H1 (cell line): ENCODE measurements at regions not wholly inside any gene's neighbourhood (a gene's known extent, or its start where the extent isn't known, plus 50 kb on each side); places are given as distances from the start of the nearest gene placed in this dataset.

Source experiments
- CTCF ChIA-PET: fragments of 300-600 bp; sonication (Branson Sonifier 250); formaldehyde crosslinking; loops from one replicate; lab custom pipeline; 2021; ENCODE audit not compliant: partially characterized antibody; lab: Charles Lee
- POLR2A ChIA-PET: fragments of 300-600 bp; sonication (Branson Sonifier 250); formaldehyde crosslinking; loops from one replicate; lab custom pipeline; 2021; ENCODE audit warnings: inconsistent platforms; ENCODE audit not compliant: partially characterized antibody; lab: Charles Lee
- DNase-seq, 2 experiments: peaks; one replicate each; pipeline versions ENCODE4 v3.0.0 to v3.0.0-alpha.2; 2010 to 2022; ENCODE audit warnings: low spot score in 2 of 2, low read depth in 1 of 2, mixed read lengths in 1 of 2
- FAIRE-seq: peaks from 2 replicates; lab custom pipeline; 2011; peaks lifted over from hg19 to GRCh38; lab: Jason Lieb, UNC
- H2AFZ ChIP-seq: 2 replicates; pipeline ENCODE4 v1.8.1; 2012; ENCODE audit warnings: low read length, inconsistent platforms
- H2AK5ac ChIP-seq: 2 replicates; pipeline ENCODE4 v1.6.1; 2013; ENCODE audit warnings: low read depth, low read length
- H2BK120ac ChIP-seq: replicated peaks from 2 replicates; pipeline ENCODE3; 2013; ENCODE audit warnings: low read depth, low read length, inconsistent platforms
- H2BK12ac ChIP-seq: 2 replicates; pipeline ENCODE4 v1.6.1; 2013; ENCODE audit warnings: low read depth, low read length
- H2BK15ac ChIP-seq: 2 replicates; pipeline ENCODE4 v1.6.1; 2013; ENCODE audit warnings: low read length
- H2BK20ac ChIP-seq: 2 replicates; pipeline ENCODE4 v1.6.1; 2013; ENCODE audit warnings: low read length
- H2BK5ac ChIP-seq: 2 replicates; pipeline ENCODE4 v1.6.1; 2013; ENCODE audit warnings: low read depth, low read length
- H3K14ac ChIP-seq: 2 replicates; pipeline ENCODE4 v1.6.1; 2013; ENCODE audit warnings: inconsistent platforms; ENCODE audit not compliant: insufficient read length
- H3K18ac ChIP-seq: 2 replicates; pipeline ENCODE4 v1.6.1; 2013; ENCODE audit warnings: low read length; ENCODE audit errors: extremely low read depth
- H3K23ac ChIP-seq: 2 replicates; pipeline ENCODE4 v1.6.1; 2013; ENCODE audit warnings: inconsistent platforms; ENCODE audit not compliant: insufficient read length
- H3K23me2 ChIP-seq: 2 replicates; pipeline ENCODE4 v1.6.1; 2013; ENCODE audit warnings: low read depth, low read length
- H3K27ac ChIP-seq: 2 replicates; pipeline ENCODE4 v1.6.1; 2011; ENCODE audit warnings: low read depth, low read length, inconsistent platforms
- H3K27me3 ChIP-seq, 4 experiments: replicated peaks in 1 of 4; 1 replicate in 1 of 4; 2 replicates in 3 of 4; pipeline versions ENCODE4 v1.6.1 to v1.8.1; 2011 to 2013; ENCODE audit warnings: low read length in 3 of 4, mild to moderate bottlenecking in 3 of 4, inconsistent platforms in 2 of 4, mixed read lengths in 2 of 4, moderate library complexity in 1 of 4; ENCODE audit not compliant: control insufficient read depth in 3 of 4, insufficient read depth in 3 of 4; ENCODE audit errors: extremely low read depth in 1 of 4
- H3K36me3 ChIP-seq, 4 experiments: 2 replicates each; pipeline versions ENCODE4 v1.6.1 to v1.8.1; 2011 to 2013; ENCODE audit warnings: mild to moderate bottlenecking in 4 of 4, low read length in 3 of 4, moderate library complexity in 2 of 4, control low read depth in 1 of 4, inconsistent platforms in 1 of 4; ENCODE audit not compliant: insufficient read depth in 4 of 4, control insufficient read depth in 2 of 4
- H3K4ac ChIP-seq: replicated peaks from 2 replicates; pipeline ENCODE3; 2013; ENCODE audit warnings: low read length, low read depth, mixed read lengths, inconsistent platforms; ENCODE audit not compliant: insufficient read length
- H3K4me1 ChIP-seq, 4 experiments: replicated peaks in 1 of 4; 1 replicate in 1 of 4; 2 replicates in 3 of 4; pipeline versions ENCODE4 v1.6.1 to v1.8.1; 2011 to 2013; ENCODE audit warnings: low read length in 3 of 4, inconsistent platforms in 2 of 4, mixed read lengths in 1 of 4; ENCODE audit not compliant: insufficient read depth in 4 of 4, control insufficient read depth in 3 of 4
- H3K4me2 ChIP-seq, 2 experiments: 2 replicates each; pipeline versions ENCODE4 v1.6.1 to v1.8.1; 2011 to 2013; ENCODE audit warnings: low read depth in 2 of 2, low read length in 2 of 2, control low read depth in 1 of 2, inconsistent platforms in 1 of 2, mild to moderate bottlenecking in 1 of 2; ENCODE audit not compliant: insufficient read depth in 1 of 2
- H3K4me3 ChIP-seq, 4 experiments: fragments of 200-600, 300-600 bp in 1 of 4; sonication (generic), shearing (Covaris generic), sonication (Bioruptor Twin) in 1 of 4; 2 replicates each; pipeline versions ENCODE4 v1.5.1 to v1.8.1; 2011 to 2016; ENCODE audit warnings: low read length in 4 of 4, low read depth in 3 of 4, control low read depth in 2 of 4, inconsistent platforms in 2 of 4, mild to moderate bottlenecking in 2 of 4, mixed read lengths in 1 of 4, moderate library complexity in 1 of 4; ENCODE audit not compliant: insufficient read depth in 2 of 4; ENCODE audit errors: extremely low read depth in 1 of 4
- H3K56ac ChIP-seq: replicated peaks from 2 replicates; pipeline ENCODE3; 2013; ENCODE audit warnings: low read depth, mild to moderate bottlenecking, mixed read lengths, low read length, inconsistent platforms; ENCODE audit not compliant: insufficient read length
- H3K79me1 ChIP-seq: 2 replicates; pipeline ENCODE4 v1.6.1; 2013; ENCODE audit warnings: low read depth, low read length, control low read depth
- H3K79me2 ChIP-seq, 2 experiments: 2 replicates each; pipeline versions ENCODE4 v1.6.1 to v1.8.1; 2012 to 2013; ENCODE audit warnings: low read length in 2 of 2, mild to moderate bottlenecking in 2 of 2, inconsistent platforms in 1 of 2; ENCODE audit not compliant: insufficient read depth in 2 of 2, control insufficient read depth in 1 of 2
- H3K9ac ChIP-seq, 4 experiments: replicated peaks in 1 of 4; 1 replicate in 1 of 4; 2 replicates in 3 of 4; pipeline versions ENCODE4 v1.6.1 to v1.8.1; 2011 to 2013; ENCODE audit warnings: low read depth in 3 of 4, low read length in 3 of 4, control low read depth in 2 of 4, mild to moderate bottlenecking in 2 of 4, moderate library complexity in 2 of 4, inconsistent platforms in 1 of 4; ENCODE audit errors: extremely low read depth in 1 of 4
- H3K9me3 ChIP-seq, 2 experiments: 2 replicates each; pipeline versions ENCODE4 v1.6.1 to v1.8.1; 2012 to 2013; ENCODE audit warnings: mild to moderate bottlenecking in 2 of 2, moderate library complexity in 2 of 2, control low read depth in 1 of 2, inconsistent platforms in 1 of 2, low read depth in 1 of 2, low read length in 1 of 2, mixed read lengths in 1 of 2; ENCODE audit not compliant: insufficient read depth in 2 of 2
- H4K20me1 ChIP-seq, 2 experiments: replicated peaks in 1 of 2; 2 replicates each; pipeline versions ENCODE3 to v1.8.1; 2011 to 2013; ENCODE audit warnings: inconsistent platforms in 2 of 2, low read length in 2 of 2, mild to moderate bottlenecking in 1 of 2; ENCODE audit not compliant: insufficient read depth in 2 of 2, control insufficient read depth in 1 of 2
- H4K5ac ChIP-seq: 2 replicates; pipeline ENCODE4 v1.6.1; 2013; ENCODE audit warnings: low read length, low read depth, mixed read lengths, inconsistent platforms; ENCODE audit not compliant: insufficient read length
- H4K8ac ChIP-seq: 2 replicates; pipeline ENCODE4 v1.8.0; 2013; ENCODE audit warnings: mild to moderate bottlenecking, moderate library complexity, low read length, inconsistent platforms; ENCODE audit not compliant: insufficient read depth; ENCODE audit errors: extremely low read depth
- H4K91ac ChIP-seq: replicated peaks from 2 replicates; pipeline ENCODE3; 2013; ENCODE audit warnings: low read length, mixed read lengths, inconsistent platforms; ENCODE audit not compliant: insufficient read length
- BACH1 ChIP-seq: IDR thresholded peaks from 2 replicates; pipeline ENCODE4 v1.6.1; 2012; ENCODE audit warnings: low read length, improper control_type of control experiment
- CEBPB ChIP-seq: IDR thresholded peaks from 2 replicates; pipeline ENCODE4 v1.6.1; 2012; ENCODE audit warnings: low read depth, low read length
- E2F6 ChIP-seq: IDR thresholded peaks from 2 replicates; pipeline ENCODE4 v1.6.1; 2012; ENCODE audit warnings: inconsistent platforms
- NRF1 ChIP-seq: IDR thresholded peaks from 2 replicates; pipeline ENCODE4 v1.6.1; 2011; ENCODE audit warnings: mild to moderate bottlenecking, low read depth, low read length, improper control_type of control experiment
- SIN3A ChIP-seq, 2 experiments: IDR thresholded peaks in 1 of 2; conservative IDR thresholded peaks in 1 of 2; 2 replicates each; pipeline ENCODE4 v1.6.1; 2011 to 2012; ENCODE audit warnings: low read length in 2 of 2, improper control_type of control experiment in 1 of 2, low read depth in 1 of 2, mild to moderate bottlenecking in 1 of 2
- SRF ChIP-seq: IDR thresholded peaks from 2 replicates; pipeline ENCODE4 v1.6.1; 2011; ENCODE audit warnings: mild to moderate bottlenecking, low read depth, low read length, moderate library complexity
- TAF1 ChIP-seq: IDR thresholded peaks from 2 replicates; pipeline ENCODE4 v1.6.1; 2011; ENCODE audit warnings: mild to moderate bottlenecking, low read depth, low read length
- TEAD4 ChIP-seq: IDR thresholded peaks from 2 replicates; pipeline ENCODE4 v1.6.1; 2012; ENCODE audit warnings: low read depth, low read length, inconsistent platforms, mixed read lengths
- WGBS, 2 experiments: shearing (Covaris generic) in 1 of 2; methylation state at CpG; one replicate each; pipeline versions ENCODE4 v1.1.6 to v1.1.7; 2013 to 2015; ENCODE audit warnings: low lambda C conversion rate in 2 of 2, mixed read lengths in 2 of 2, inconsistent platforms in 1 of 2, low coverage in 1 of 2, missing lambda C conversion rate in 1 of 2; ENCODE audit not compliant: insufficient replicate concordance in 2 of 2, insufficient coverage in 1 of 2, insufficient read length in 1 of 2; ENCODE audit errors: extremely low coverage in 1 of 2, missing lambda C conversion rate in 1 of 2; 5-methylcytosine and 5-hydroxymethylcytosine counted together

GRCh38 chr10:30216821-30217220, 132.3 kb downstream of the MTPAP start:
- H3K36me3 ChIP-seq, result no peaks in the 10 kb centered on the region
- DNase-seq (no peak), FAIRE-seq (no peak)
- 89% methylated on average over 4 of the region's 4 CpGs; no CpG with 5 or more reads in 1 of the 2 experiments for WGBS, 2 experiments
- H3K18ac ChIP-seq, result no peak overlapping the region
- ChIA-PET CTCF (no interaction called here), POLR2A (no interaction called here)
- H3K79me1 ChIP-seq, result no peaks in the 10 kb centered on the region
- H3K4me1 ChIP-seq, result peaks cover 0 to 2% (median 0%) of the 10 kb centered on the region in 4 experiments; a peak in 1 of 7 replicates
- H3K56ac ChIP-seq, result no peak overlapping the region
- no peak overlapping the region for H2BK12ac ChIP-seq
- H3K23me2 ChIP-seq, result no peaks in the 10 kb centered on the region
- no peaks in the 10 kb centered on the region for H3K27me3 ChIP-seq
- H2BK120ac ChIP-seq, result no peak overlapping the region
- H3K4me2 ChIP-seq, result no peak overlapping the region
- no peak overlapping the region for H3K14ac ChIP-seq
- H3K4me3 ChIP-seq, result no peak overlapping the region
- no peak overlapping the region for H4K91ac ChIP-seq
- H4K8ac ChIP-seq, result no peak overlapping the region
- H2AK5ac ChIP-seq, result no peak overlapping the region
- H2BK20ac ChIP-seq, result no peak overlapping the region
- H3K9ac ChIP-seq, result no peak overlapping the region
- no peak overlapping the region for H3K27ac ChIP-seq
- H3K23ac ChIP-seq, result no peak overlapping the region
- H2BK5ac ChIP-seq, result no peak overlapping the region
- no peak overlapping the region for H2BK15ac ChIP-seq
- TF ChIP-seq SIN3A (conservative IDR thresholded peaks at IDR 0.05 in 1 of 2, IDR thresholded peaks at IDR 0.05 in 1 of 2; ENCODE audit: low read depth in 1 of 2, low read length in 2 of 2), result no peak
- TF ChIP-seq E2F6, result no peak
- no peak for TF ChIP-seq CEBPB
- no peak for TF ChIP-seq TEAD4
- no peak for TF ChIP-seq BACH1
- no peak for TF ChIP-seq NRF1
- no peak for TF ChIP-seq TAF1
- no peak for TF ChIP-seq SRF
- no peaks in the 10 kb centered on the region for H3K9me3 ChIP-seq
- H3K4ac ChIP-seq, result no peak overlapping the region
- H4K20me1 ChIP-seq, result no peaks in the 10 kb centered on the region
- no peak overlapping the region for H4K5ac ChIP-seq
- no peak overlapping the region for H2AFZ ChIP-seq
- H3K79me2 ChIP-seq, result no peaks in the 10 kb centered on the region
